ENCODE measurements at regions not wholly inside any gene's neighbourhood (a gene's known extent, or its start where the extent isn't known, plus 50 kb on each side); places are given as distances from the start of the nearest gene placed in this dataset.
A peak's percentile ranks its signal among the peaks of the same experiment; 100 is the strongest.
"Not testable (repeated sequence)": the region's sequence is repeated elsewhere in the genome, so short reads cannot be mapped to it uniquely, and the experiment has no call there.

- no peak for DNase-seq
Measured at GRCh38 chr6:14781772-14782525, 463.9 kb upstream of the JARID2 start.

- not testable (repeated sequence) for DNase-seq
Measured at GRCh38 chr6:14782921-14783464, 462.9 kb upstream of the JARID2 start.

GRCh38 chr6:14783594-14783993 is 462.3 kb upstream of the JARID2 start:
- no peak for DNase-seq

- no peak for DNase-seq
Measured at GRCh38 chr6:14784596-14785492, 461.0 kb upstream of the JARID2 start.

- no peak for DNase-seq
Measured at GRCh38 chr6:14785493-14785790, 460.4 kb upstream of the JARID2 start.

GRCh38 chr6:14786008-14786407 is 459.9 kb upstream of the JARID2 start:
- no peak for DNase-seq

- no peak for DNase-seq
Measured at GRCh38 chr6:14786455-14786854, 459.4 kb upstream of the JARID2 start.

GRCh38 chr6:14787250-14787649 is 458.6 kb upstream of the JARID2 start:
- no peak for DNase-seq

GRCh38 chr6:14787677-14788076 is 458.2 kb upstream of the JARID2 start:
- no peak for DNase-seq

GRCh38 chr6:14789996-14790395 is 455.9 kb upstream of the JARID2 start:
- no peak for DNase-seq

GRCh38 chr6:14790976-14791375 is 454.9 kb upstream of the JARID2 start:
- no peak for DNase-seq

GRCh38 chr6:14791526-14791925 is 454.3 kb upstream of the JARID2 start:
- no peak for DNase-seq

- DNase-seq, result no peak
Measured at GRCh38 chr6:14792118-14792955, 453.5 kb upstream of the JARID2 start.

- no peak for DNase-seq
Measured at GRCh38 chr6:14795451-14795850, 450.4 kb upstream of the JARID2 start.

GRCh38 chr6:14796974-14797762 is 448.7 kb upstream of the JARID2 start:
- DNase-seq, result no peak

- DNase-seq, result no peak
Measured at GRCh38 chr6:14797875-14798593, 447.8 kb upstream of the JARID2 start.

- DNase-seq, result no peak
Measured at GRCh38 chr6:14798594-14798982, 447.3 kb upstream of the JARID2 start.

GRCh38 chr6:14798996-14799588 is 446.8 kb upstream of the JARID2 start:
- DNase-seq, result no peak

- peak; percentile 45 to 75 for DNase-seq
Measured at GRCh38 chr6:14799928-14800327, 445.9 kb upstream of the JARID2 start.

- DNase-seq, result no peak
Measured at GRCh38 chr6:14802514-14803160, 443.2 kb upstream of the JARID2 start.

Measured in NCI-H526 (cell line).